EL (cell line): ENCODE measurements at regions not wholly inside any gene's neighbourhood (a gene's known extent, or its start where the extent isn't known, plus 50 kb on each side); places are given as distances from the start of the nearest gene placed in this dataset.

Source experiments
- DNase-seq: peaks from one replicate; pipeline ENCODE4 v3.0.0-alpha.2; 2016

DNA sequence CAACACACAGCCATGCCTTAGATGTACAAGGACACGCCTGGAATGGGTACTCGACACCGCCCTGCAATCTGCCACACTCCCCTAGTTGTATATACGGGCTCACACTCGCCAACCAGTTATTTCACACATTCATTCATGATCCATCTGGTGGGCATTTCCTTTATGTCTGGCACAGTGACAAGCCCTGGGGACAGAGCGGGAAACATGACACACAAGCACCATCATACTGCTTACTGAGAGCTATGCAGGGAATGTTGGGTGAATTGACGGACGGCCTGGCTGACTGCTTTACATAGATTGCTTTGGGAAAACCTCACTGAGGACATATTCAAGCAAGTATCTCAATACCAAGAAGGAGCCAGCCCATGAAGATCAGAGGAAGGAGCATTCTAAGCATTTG lies 448.0 kb upstream of the SPRED2 start:
- peak; percentile 75 for DNase-seq

DNA sequence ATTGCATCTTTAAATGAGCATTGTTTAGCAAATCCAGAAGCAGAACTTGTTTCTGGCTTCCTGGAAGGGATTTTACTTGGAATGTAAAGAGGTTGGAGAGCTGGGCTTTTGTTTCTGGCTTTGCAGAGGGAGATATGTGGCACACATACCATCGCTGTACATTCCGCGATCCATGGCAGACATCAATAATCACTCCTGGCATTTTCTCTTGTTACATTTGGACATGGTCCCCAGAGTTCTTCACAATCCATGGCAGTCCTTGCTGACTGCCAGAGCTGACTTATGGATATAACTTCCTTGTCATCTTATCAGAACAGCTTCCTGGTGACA lies 445.6 kb upstream of the SPRED2 start:
- peak; percentile 9 for DNase-seq

DNA sequence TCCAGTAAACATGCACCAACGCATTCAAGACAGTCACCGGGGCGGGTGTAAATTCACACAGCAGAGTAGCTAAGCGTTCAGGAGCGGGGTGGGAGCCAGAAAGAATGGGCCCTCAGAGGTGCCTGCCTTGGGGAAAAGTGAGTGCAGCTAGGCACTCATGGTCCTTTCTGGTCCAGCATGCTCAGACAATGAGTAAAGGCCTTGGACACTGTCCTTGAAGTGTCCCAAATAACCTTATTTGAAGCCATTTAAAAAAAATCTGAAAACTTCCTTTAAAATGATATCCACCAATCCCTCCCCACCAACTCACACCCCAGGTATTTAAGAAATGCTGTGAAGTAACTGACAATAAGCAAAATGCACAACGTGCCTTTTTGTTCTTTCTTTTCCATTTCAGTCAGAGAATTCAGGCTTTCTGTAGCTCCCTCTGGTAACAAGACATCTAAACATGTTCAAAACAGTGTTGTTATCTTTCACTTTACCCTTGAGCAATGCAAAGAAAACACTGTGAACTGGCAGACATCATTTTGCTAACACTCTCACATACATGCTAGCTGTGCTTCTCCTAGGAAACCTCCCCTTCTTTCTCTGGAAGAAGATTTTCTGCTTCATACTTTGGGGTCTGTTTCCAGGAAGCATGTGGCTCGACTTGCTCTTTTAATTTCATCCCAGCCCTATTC lies 445.1 kb upstream of the SPRED2 start:
- peak; percentile 50 for DNase-seq

- no peak for DNase-seq
Observed at GRCh38 chr2:65876114-65876513, 443.7 kb upstream of the SPRED2 start.

- no peak for DNase-seq
Observed at GRCh38 chr2:65870826-65871225, 438.4 kb upstream of the SPRED2 start.

DNA sequence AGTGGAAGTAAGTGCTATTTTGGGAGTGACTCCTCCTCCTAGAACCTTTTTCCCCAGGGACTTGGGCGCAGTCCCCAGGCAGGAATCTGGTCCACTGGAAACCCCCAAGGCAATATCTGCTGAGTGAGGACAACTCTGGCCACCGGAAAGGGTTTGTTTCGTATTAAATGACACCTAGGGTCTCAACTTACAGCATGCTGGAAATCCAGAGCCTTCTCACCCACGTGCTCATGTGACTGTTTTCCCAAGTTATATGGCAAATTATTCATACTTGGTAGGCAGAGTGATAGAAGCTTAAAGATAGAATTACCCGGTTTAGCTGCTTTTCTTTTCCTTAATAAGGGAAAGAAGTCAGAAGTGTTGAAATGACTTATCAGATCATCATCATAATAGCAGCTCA lies 436.9 kb upstream of the SPRED2 start:
- DNase-seq, result no peak

- DNase-seq, result no peak
Observed at GRCh38 chr2:65868177-65868576, 435.8 kb upstream of the SPRED2 start.

DNA sequence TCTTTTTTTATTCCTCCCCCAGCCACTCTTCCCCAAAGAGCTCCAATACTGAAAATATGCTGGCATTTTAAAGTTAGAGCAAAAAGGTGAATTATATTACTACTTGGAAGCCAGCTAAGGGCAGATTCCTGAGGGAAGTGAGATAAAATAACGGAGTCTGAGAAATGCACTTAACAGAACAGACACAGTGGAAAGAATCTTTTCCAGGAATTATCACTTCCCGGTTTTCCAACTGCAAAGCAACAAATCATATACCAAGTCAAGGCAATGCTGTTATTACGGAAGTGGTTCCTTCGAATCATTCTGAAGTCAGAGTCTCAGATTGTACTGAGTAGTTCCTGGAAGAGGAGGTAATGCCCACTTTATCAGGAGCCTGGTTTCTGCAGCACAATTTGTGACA lies 435.0 kb upstream of the SPRED2 start:
- DNase-seq, result no peak

GRCh38 chr2:65866148-65866547 lies 433.7 kb upstream of the SPRED2 start:
- DNase-seq, result no peak

DNA sequence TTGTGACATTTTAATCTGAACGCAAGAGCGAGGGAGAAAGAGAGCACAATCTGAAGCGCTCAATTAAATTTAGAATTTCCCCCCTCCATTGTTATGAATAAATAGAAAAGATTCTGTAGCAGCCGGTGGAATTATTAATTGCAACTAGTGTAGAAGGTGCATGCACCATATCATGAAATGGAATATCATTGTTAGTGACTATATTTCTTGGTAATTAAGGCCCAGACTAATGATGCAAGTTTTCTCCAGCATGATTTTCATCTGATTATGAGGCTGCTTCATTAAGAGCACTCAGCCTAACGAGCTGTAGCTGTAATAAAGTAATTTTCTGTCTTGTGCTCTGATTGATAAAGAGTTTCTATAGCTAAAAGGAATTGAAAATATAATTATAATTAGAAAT lies 432.2 kb upstream of the SPRED2 start:
- no peak for DNase-seq

GRCh38 chr2:65863713-65864112 lies 431.3 kb upstream of the SPRED2 start:
- DNase-seq, result no peak

- DNase-seq, result no peak
Observed at GRCh38 chr2:65856928-65857327, 424.5 kb upstream of the SPRED2 start.

DNA sequence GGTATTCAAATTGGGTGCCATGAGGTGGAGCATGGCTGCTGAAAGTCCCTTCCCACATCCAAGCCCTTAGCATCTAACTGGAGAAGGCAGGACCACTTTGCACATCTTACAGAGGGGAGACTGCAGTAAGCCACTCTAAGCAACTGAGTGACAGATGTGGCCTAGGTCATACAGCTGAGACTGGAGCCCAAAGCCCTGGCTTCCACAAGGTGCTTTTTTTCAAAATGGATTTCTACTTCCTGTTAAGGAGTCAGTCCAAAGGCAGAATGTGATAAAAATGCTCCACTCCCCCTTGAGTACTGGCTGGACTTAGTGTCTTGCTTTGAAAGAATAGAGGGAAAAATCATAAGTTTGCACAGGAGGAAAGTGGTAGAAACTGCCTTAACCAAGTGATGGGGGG lies 424.0 kb upstream of the SPRED2 start:
- no peak for DNase-seq

DNA sequence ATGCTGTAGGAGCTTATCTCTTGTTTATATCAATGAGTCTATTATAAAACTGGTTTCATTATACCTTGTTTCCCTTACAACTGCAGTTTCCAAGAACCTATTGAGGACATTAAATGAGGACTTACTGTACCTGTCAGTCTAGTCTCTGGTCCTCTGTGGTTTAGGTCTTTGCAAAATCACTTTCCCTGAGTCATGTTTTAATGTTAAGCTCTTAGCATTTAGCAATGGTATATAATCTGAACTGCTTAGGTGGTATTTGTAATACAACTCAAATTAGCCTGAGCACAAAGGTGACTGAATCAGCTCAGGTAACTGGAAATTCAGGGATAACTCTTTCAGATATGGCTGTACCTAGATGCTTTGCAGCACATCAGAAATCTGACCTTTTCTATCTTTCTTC lies 418.3 kb upstream of the SPRED2 start:
- DNase-seq, result no peak

- DNase-seq, result no peak
Observed at GRCh38 chr2:65846989-65847678, 414.7 kb upstream of the SPRED2 start.

DNA sequence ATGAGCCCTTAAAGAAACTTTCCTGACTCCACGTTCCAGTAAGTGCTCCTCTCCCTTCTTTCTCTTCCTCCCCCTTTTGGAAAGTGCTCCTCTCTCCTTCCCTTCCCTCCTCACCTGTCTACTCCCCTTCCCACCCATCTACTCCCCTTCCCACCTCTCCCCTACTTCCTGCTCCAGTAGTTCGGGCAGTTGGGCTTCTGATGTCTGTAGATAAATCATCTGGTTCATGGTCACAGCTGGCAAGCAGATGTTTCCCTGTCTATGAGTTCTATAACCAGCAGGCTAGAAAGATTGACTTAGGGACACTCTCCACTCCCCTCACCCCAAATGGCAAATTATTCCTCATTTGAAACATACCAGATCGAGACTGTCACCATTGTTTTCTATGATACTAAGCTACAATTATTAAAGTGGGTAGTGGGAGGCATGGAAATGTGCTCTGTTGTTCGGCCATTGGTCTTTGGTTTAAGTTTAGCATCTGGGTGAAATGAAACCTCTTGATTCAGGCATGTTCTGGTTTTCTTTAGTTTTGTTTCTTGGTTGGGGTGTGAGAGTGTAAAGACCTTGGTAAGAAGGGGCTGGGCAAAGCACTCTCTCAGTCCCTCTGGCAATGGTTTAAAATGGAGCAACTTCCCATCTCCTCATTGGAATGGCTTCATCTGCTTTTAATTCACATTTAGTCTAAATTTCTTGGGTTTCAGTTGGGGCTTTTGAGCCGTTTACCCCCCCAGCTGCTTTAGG lies 413.2 kb upstream of the SPRED2 start:
- no peak for DNase-seq

DNA sequence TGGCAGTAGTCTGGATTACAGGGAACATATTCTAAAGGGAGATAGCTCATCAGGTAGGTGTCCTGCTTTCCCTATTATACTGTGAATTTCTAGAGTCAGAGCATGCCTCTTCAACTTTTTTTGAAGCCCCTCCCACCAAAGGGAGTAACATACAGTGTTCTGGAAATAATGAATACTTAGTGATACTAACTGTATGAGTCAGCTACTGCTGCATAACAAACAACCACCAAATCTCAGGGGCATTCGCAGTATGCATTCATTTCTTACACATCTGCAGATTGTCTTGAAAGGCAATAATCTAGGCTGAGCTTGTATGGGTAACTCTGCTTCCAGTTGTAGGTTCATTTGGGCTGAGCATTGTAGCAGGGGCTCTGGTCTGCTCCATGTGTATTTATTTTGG lies 409.7 kb upstream of the SPRED2 start:
- DNase-seq, result no peak

DNA sequence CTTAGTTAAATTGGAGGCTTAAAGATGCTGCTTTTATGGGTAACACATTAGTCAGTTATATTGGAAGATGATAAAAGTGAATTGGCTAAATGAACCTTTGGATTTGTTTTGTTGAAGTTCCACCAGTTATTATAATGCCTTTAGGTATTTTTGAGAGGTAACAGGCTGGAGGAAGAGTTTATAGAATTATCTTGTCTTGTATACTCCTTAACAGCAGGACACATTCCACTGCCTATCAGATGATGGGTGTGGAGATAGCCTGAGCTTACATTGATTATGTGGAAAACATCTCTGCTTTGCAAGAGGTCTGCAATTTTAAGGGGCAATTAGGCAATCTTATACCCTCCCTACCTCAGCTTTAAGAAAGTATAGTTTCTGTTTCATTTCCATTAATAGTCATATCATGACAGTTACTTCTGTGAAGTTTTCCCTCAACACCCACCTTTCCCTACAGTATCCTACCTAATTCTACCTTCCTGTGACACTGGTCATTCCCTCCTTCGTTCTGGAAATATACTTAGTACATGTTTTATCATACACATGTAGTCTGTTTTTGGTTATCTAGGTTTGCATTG lies 403.7 kb upstream of the SPRED2 start:
- DNase-seq, result no peak

GRCh38 chr2:65834771-65835475 lies 402.5 kb upstream of the SPRED2 start:
- DNase-seq, result no peak

DNA sequence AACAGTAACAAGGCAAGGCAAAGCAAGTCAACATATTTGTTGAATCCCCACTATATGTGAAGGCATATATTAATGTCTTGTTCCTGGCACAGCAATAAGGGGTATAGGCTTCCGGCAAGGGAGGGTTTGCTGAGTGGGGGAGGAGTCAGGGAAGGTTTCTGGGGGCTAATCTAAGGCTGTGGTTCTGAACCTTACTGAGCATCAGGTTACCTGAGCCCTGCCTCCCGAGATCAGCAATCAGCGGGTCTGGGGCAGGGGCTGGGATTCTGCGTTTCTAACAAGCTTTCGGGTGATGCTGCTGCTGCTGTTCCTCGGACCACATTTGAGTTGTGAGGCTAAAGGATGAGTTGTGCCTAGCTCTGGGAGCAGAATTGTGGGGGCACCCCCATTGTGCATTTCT lies 401.7 kb upstream of the SPRED2 start:
- no peak for DNase-seq

GRCh38 chr2:65831509-65831908 lies 399.1 kb upstream of the SPRED2 start:
- no peak for DNase-seq

GRCh38 chr2:65826567-65826966 lies 394.2 kb upstream of the SPRED2 start:
- DNase-seq, result no peak

DNA sequence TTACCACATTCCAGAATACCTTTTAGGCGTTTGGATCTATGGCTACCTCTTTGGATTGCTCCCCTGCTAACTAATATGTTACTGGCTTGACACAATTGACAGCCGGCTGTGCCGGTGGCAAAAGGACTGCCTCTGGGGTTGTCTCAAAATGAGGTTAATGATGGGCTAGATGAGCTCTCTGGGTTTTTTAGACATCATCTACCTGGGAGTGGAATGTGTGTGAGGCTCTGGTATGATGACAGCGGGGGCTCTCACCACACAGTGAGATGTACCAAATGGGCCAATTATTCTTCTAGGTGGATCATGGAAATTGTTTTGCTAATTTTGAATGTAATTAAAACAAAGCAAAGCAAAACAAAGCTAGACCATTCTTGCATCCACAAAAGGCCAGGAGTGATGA lies 391.1 kb upstream of the SPRED2 start:
- DNase-seq, result no peak
